GM18519 (cell line): ENCODE measurements at regions not wholly inside any gene's neighbourhood (a gene's known extent, or its start where the extent isn't known, plus 50 kb on each side); places are given as distances from the start of the nearest gene placed in this dataset.
"Not testable (repeated sequence)": the region's sequence is repeated elsewhere in the genome, so short reads cannot be mapped to it uniquely, and the experiment has no call there.

Experiments used
- ATAC-seq: cut with Tn5 transposase; IDR thresholded peaks from one replicate; pipeline ENCODE4 v1.9.1; 2021; ENCODE audit warnings: mild to moderate bottlenecking, moderate library complexity; ENCODE audit not compliant: unreplicated experiment, low FRiP score

GRCh38 chr18:76721207-76721996 lies 101.0 kb upstream of the ZNF236 start:
- ATAC-seq = no peak

- ATAC-seq = no peak
Observed at GRCh38 chr18:76720683-76721082, 101.7 kb upstream of the ZNF236 start.

GRCh38 chr18:76715012-76715610 lies 107.2 kb upstream of the ZNF236 start:
- no peak for ATAC-seq

GRCh38 chr18:76713432-76713831 lies 108.9 kb upstream of the ZNF236 start:
- no peak for ATAC-seq

- ATAC-seq = no peak
Observed at GRCh38 chr18:76712511-76713140, 109.7 kb upstream of the ZNF236 start.

- no peak for ATAC-seq
Observed at GRCh38 chr18:76710646-76711520, 111.5 kb upstream of the ZNF236 start.

GRCh38 chr18:76709659-76710645 lies 112.4 kb upstream of the ZNF236 start:
- peak; percentile 80 for ATAC-seq

GRCh38 chr18:76708722-76709353 lies 113.5 kb upstream of the ZNF236 start:
- ATAC-seq = no peak

GRCh38 chr18:76708071-76708721 lies 114.2 kb upstream of the ZNF236 start:
- no peak for ATAC-seq

- ATAC-seq = no peak
Observed at GRCh38 chr18:76707534-76707933, 114.8 kb upstream of the ZNF236 start.

- not testable (repeated sequence) for ATAC-seq
Observed at GRCh38 chr18:76704589-76704988, 117.8 kb upstream of the ZNF236 start.

GRCh38 chr18:76699923-76700322 lies 122.4 kb upstream of the ZNF236 start:
- no peak for ATAC-seq

GRCh38 chr18:76697441-76697901 lies 124.9 kb upstream of the ZNF236 start:
- no peak for ATAC-seq

GRCh38 chr18:76691800-76692199 lies 130.6 kb upstream of the ZNF236 start:
- ATAC-seq = no peak

GRCh38 chr18:76689646-76690264 lies 132.6 kb upstream of the ZNF236 start:
- no peak for ATAC-seq

- ATAC-seq = no peak
Observed at GRCh38 chr18:76688724-76689472, 133.5 kb upstream of the ZNF236 start.

GRCh38 chr18:76687304-76687962 lies 134.9 kb upstream of the ZNF236 start:
- no peak for ATAC-seq
